Stimulated activated naive CD8-positive, alpha-beta T cell treated with anti-CD3 and anti-CD28 coated beads, Interleukin-15, Interleukin-2, amounts not matched to agents 100 U/mL and 50 U/mL, for 24 hours (primary cell): ENCODE measurements at regions not wholly inside any gene's neighbourhood (a gene's known extent, or its start where the extent isn't known, plus 50 kb on each side); places are given as distances from the start of the nearest gene placed in this dataset.

ENCODE experiments used
- ATAC-seq: fragments of 150-1000 bp; cut with Tn5 transposase; one replicate; pipeline ENCODE4 v1.10.0; 2021
- DNase-seq: peaks from one replicate; pipeline ENCODE4 v3.0.0; 2021

GRCh38 chr10:71045204-71045809 is 156.9 kb upstream of the PCBD1 start:
- ATAC-seq = no peak
- no peak for DNase-seq

- ATAC-seq = no peak
- no peak for DNase-seq
These were observed 157.6 kb upstream of the PCBD1 start for GRCh38 chr10:71045936-71046335.

- ATAC-seq (no peak), DNase-seq (no peak)
These were observed 158.4 kb upstream of the PCBD1 start for GRCh38 chr10:71046747-71047146.

- ATAC-seq = no peak
- no peak for DNase-seq
These were observed 160.7 kb upstream of the PCBD1 start for GRCh38 chr10:71048971-71049615.

GRCh38 chr10:71049994-71050393 is 161.6 kb upstream of the PCBD1 start:
- ATAC-seq (no peak), DNase-seq (no peak)

- ATAC-seq = no peak
These were observed 160.2 kb upstream of the UNC5B start for GRCh38 chr10:71052076-71052660.

GRCh38 chr10:71052708-71053107 is 159.7 kb upstream of the UNC5B start:
- DNase-seq = no peak
- no peak for ATAC-seq

More at GRCh38 chr10:71052076-71052660, 160.2 kb upstream of the UNC5B start:
- no peak for DNase-seq

- no peak for DNase-seq
- no peak for ATAC-seq
These were observed 159.0 kb upstream of the UNC5B start for GRCh38 chr10:71053169-71053895.

- DNase-seq (no peak), ATAC-seq (no peak)
These were observed 154.1 kb upstream of the UNC5B start for GRCh38 chr10:71058308-71058707.

GRCh38 chr10:71059054-71059818 is 153.1 kb upstream of the UNC5B start:
- ATAC-seq (no peak), DNase-seq (no peak)

- DNase-seq (no peak), ATAC-seq (no peak)
These were observed 152.4 kb upstream of the UNC5B start for GRCh38 chr10:71059943-71060342.

GRCh38 chr10:71060476-71061426 is 151.6 kb upstream of the UNC5B start:
- DNase-seq (no peak), ATAC-seq (no peak)

- ATAC-seq (no peak), DNase-seq (no peak)
These were observed 150.9 kb upstream of the UNC5B start for GRCh38 chr10:71061472-71061871.

GRCh38 chr10:71062156-71062555 is 150.2 kb upstream of the UNC5B start:
- ATAC-seq = no peak
- DNase-seq = no peak

- no peak for DNase-seq
- no peak for ATAC-seq
These were observed 149.0 kb upstream of the UNC5B start for GRCh38 chr10:71063401-71063800.

GRCh38 chr10:71064413-71065118 is 147.8 kb upstream of the UNC5B start:
- ATAC-seq = no peak
- DNase-seq = no peak

- DNase-seq = no peak
- no peak for ATAC-seq
These were observed 146.7 kb upstream of the UNC5B start for GRCh38 chr10:71065659-71066058.

GRCh38 chr10:71066600-71066999 is 145.8 kb upstream of the UNC5B start:
- DNase-seq (no peak), ATAC-seq (no peak)

GRCh38 chr10:71067098-71067740 is 145.2 kb upstream of the UNC5B start:
- DNase-seq = no peak
- ATAC-seq = no peak

GRCh38 chr10:71068861-71069271 is 143.5 kb upstream of the UNC5B start:
- DNase-seq (no peak), ATAC-seq (no peak)
